B cell (primary cell): ENCODE measurements at regions not wholly inside any gene's neighbourhood (a gene's known extent, or its start where the extent isn't known, plus 50 kb on each side); places are given as distances from the start of the nearest gene placed in this dataset.

Experiments used
- CTCF ChIP-seq: fragments of 200-600 bp; IDR thresholded peaks from one replicate; pipeline ENCODE4 v1.8.0; 2022; ENCODE audit warnings: antibody characterized with exemption, mild to moderate bottlenecking
- EZH2 ChIP-seq: IDR thresholded peaks from 2 replicates; pipeline ENCODE4 v1.6.1; 2012; ENCODE audit warnings: borderline replicate concordance, low read depth, mild to moderate bottlenecking, moderate library complexity, low read length; ENCODE audit not compliant: insufficient read depth, poor library complexity, severe bottlenecking

GRCh38 chr14:71395636-71396035, 488.4 kb downstream of the PCNX1 start:
- TF ChIP-seq CTCF (no peak), EZH2 (no peak)
